ENCODE measurements at regions not wholly inside any gene's neighbourhood (a gene's known extent, or its start where the extent isn't known, plus 50 kb on each side); places are given as distances from the start of the nearest gene placed in this dataset.

GRCh38 chr1:187267827-187268226, 439.1 kb downstream of the PLA2G4A start:
- H3K4me3 ChIP-seq (ENCODE audit: low read depth in 1 of 3, low read length in 3 of 3), result no peak overlapping the region
- TF ChIP-seq RXRA (IDR thresholded peaks at IDR 0.05) (no peak), YY1 (IDR thresholded peaks at IDR 0.05) (no peak), HNF4G (IDR thresholded peaks at IDR 0.05) (no peak), CTCF (IDR thresholded peaks at IDR 0.05; ENCODE audit: low read depth, low read length, missing input control) (no peak), MAX (IDR thresholded peaks at IDR 0.05) (no peak), SP1 (IDR thresholded peaks at IDR 0.05) (no peak), FOXA2 (IDR thresholded peaks at IDR 0.05) (no peak), EGR1 (IDR thresholded peaks at IDR 0.05; ENCODE audit: low read depth in 2 of 2) (no peak), HNF4A (conservative IDR thresholded peaks at IDR 0.05) (no peak), RAD21 (IDR thresholded peaks at IDR 0.05) (no peak), TAF1 (conservative IDR thresholded peaks at IDR 0.05) (no peak)
- 38% methylated on average over 1 of the region's 1 CpG for WGBS

GRCh38 chr1:187270256-187270655, 441.5 kb downstream of the PLA2G4A start:
- H3K27ac ChIP-seq (ENCODE audit: low read depth in 1 of 2, low read length in 2 of 2), result no peak overlapping the region
- H3K27me3 ChIP-seq (ENCODE audit: control insufficient read depth in 4 of 4, insufficient read depth in 4 of 4, low read length in 3 of 4), result peaks cover 0 to 4% (median 1%) of the 10 kb centered on the region in 4 donors
- H3K4me1 ChIP-seq (ENCODE audit: control insufficient read depth in 4 of 4, insufficient read depth in 4 of 4, low read length in 3 of 4), result no peaks in the 10 kb centered on the region
- no peaks in the 10 kb centered on the region for H3K9me3 ChIP-seq (ENCODE audit: control insufficient read depth in 4 of 4, low read length in 3 of 4)
- no peak for DNase-seq (ENCODE audit: low spot score)
- TF ChIP-seq HNF4A (conservative IDR thresholded peaks at IDR 0.05), result no peak
- TF ChIP-seq MAX (IDR thresholded peaks at IDR 0.05), result no peak
- TF ChIP-seq SP1 (IDR thresholded peaks at IDR 0.05), result no peak
- TF ChIP-seq FOXA2 (IDR thresholded peaks at IDR 0.05), result no peak
- no peak for TF ChIP-seq FOXA1 (IDR thresholded peaks at IDR 0.05)
- no peak for TF ChIP-seq ZBTB33 (IDR thresholded peaks at IDR 0.05)
- TF ChIP-seq ATF3 (IDR thresholded peaks at IDR 0.05), result no peak
- TF ChIP-seq RXRA (IDR thresholded peaks at IDR 0.05), result no peak
- no peak for TF ChIP-seq TAF1 (conservative IDR thresholded peaks at IDR 0.05)
- no peak for TF ChIP-seq JUND (IDR thresholded peaks at IDR 0.05)
- no peak for TF ChIP-seq HNF4G (IDR thresholded peaks at IDR 0.05)
- TF ChIP-seq NR2F2 (IDR thresholded peaks at IDR 0.05), result no peak
- TF ChIP-seq REST (IDR thresholded peaks at IDR 0.05), result no peak
- TF ChIP-seq RAD21 (IDR thresholded peaks at IDR 0.05), result no peak
- no peaks in the 10 kb centered on the region for H3K36me3 ChIP-seq (ENCODE audit: control insufficient read depth in 4 of 4, insufficient read depth in 3 of 4, low read depth in 1 of 4, low read length in 3 of 4)
- WGBS, result 65% methylated on average over 5 of the region's 5 CpGs
- H3K9ac ChIP-seq (ENCODE audit: low read depth in 1 of 2, low read length in 2 of 2), result no peak overlapping the region
- H3K4me3 ChIP-seq (ENCODE audit: low read depth in 1 of 3, low read length in 3 of 3), result no peak overlapping the region

More at GRCh38 chr1:187267827-187268226, 439.1 kb downstream of the PLA2G4A start:
- Histone ChIP-seq H3K9ac (ENCODE audit: low read depth in 1 of 2, low read length in 2 of 2) (no peak overlapping the region), H3K36me3 (ENCODE audit: control insufficient read depth in 4 of 4, insufficient read depth in 3 of 4, low read depth in 1 of 4, low read length in 3 of 4) (no peaks in the 10 kb centered on the region), H3K9me3 (ENCODE audit: control insufficient read depth in 4 of 4, low read length in 3 of 4) (no peaks in the 10 kb centered on the region), H3K4me1 (ENCODE audit: control insufficient read depth in 4 of 4, insufficient read depth in 4 of 4, low read length in 3 of 4) (no peaks in the 10 kb centered on the region), H3K27me3 (ENCODE audit: control insufficient read depth in 4 of 4, insufficient read depth in 4 of 4, low read length in 3 of 4) (peaks cover 0 to 4% (median 1%) of the 10 kb centered on the region in 4 donors), H3K27ac (ENCODE audit: low read depth in 1 of 2, low read length in 2 of 2) (no peak overlapping the region)
- no peak for DNase-seq (ENCODE audit: low spot score)

Data from liver (tissue), 8 donors.